GM13977 (cell line): ENCODE measurements at regions not wholly inside any gene's neighbourhood (a gene's known extent, or its start where the extent isn't known, plus 50 kb on each side); places are given as distances from the start of the nearest gene placed in this dataset.

Source experiments
- DNase-seq: peaks from one replicate; pipeline ENCODE4 v3.0.0; 2012; ENCODE audit warnings: low spot score
- in situ Hi-C: fragments of 300-500 bp; cut with MboI; formaldehyde crosslinking; loops from one replicate; pipeline ENCODE4 v1.12.0; 2022; ENCODE audit warnings: low sequenced_read_pairs, low pct_unique_long_range_greater_than_20kb, mixed read lengths, inconsistent platforms; ENCODE audit not compliant: unreplicated experiment
- TF ChIP-seq, protein P1 (sequence below): IDR thresholded peaks from 2 replicates; pipeline ENCODE4 v1.5.1; 2012; ENCODE audit warnings: mild to moderate bottlenecking, control low read depth; ENCODE audit not compliant: insufficient read depth; ENCODE audit errors: extremely low read depth, missing control alignments

DNA sequence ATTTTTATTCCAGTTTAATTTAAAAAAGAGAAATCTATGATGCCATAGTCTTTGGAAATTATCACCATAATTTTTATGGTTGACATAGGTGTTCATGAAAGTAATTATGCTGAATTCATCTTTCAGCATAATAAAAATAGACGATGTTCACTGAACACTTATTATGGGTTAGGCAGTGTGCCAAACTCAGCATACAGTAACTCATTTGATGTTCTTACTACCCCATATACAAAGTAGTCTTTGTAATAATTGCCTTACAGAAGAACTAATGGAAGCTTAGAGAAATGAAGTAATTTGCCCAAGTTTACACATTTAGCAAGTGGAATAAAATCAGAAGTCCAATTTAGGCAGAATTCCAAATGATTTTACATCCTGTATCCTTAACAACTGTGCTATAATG lies 852.2 kb upstream of the GOT2 start:
- no peak for DNase-seq
- TF ChIP-seq, protein P1, sequence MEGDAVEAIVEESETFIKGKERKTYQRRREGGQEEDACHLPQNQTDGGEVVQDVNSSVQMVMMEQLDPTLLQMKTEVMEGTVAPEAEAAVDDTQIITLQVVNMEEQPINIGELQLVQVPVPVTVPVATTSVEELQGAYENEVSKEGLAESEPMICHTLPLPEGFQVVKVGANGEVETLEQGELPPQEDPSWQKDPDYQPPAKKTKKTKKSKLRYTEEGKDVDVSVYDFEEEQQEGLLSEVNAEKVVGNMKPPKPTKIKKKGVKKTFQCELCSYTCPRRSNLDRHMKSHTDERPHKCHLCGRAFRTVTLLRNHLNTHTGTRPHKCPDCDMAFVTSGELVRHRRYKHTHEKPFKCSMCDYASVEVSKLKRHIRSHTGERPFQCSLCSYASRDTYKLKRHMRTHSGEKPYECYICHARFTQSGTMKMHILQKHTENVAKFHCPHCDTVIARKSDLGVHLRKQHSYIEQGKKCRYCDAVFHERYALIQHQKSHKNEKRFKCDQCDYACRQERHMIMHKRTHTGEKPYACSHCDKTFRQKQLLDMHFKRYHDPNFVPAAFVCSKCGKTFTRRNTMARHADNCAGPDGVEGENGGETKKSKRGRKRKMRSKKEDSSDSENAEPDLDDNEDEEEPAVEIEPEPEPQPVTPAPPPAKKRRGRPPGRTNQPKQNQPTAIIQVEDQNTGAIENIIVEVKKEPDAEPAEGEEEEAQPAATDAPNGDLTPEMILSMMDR: no peak
- in situ Hi-C loops: no loop called here

DNA sequence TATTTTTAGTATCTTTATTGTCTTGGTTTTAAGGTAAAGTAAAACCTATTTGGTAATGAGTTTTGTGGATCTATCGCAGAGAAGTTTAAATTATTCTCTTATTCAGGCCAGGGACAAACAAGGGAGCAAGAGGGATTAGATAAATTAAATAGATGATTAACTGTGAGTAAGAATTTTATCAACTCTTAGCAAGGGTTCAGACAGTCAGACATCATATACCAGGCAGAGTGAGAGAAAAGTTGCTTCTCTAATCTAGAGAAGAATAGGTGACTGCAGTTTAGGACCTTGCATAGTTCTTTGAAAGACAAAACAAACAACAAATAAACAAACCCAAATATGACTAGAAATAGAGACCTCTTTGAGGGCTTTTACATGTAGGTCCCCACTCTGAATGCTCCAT lies 840.2 kb upstream of the GOT2 start:
- TF ChIP-seq, protein P1: no peak
- no peak for DNase-seq
- in situ Hi-C loops: no loop called here

DNA sequence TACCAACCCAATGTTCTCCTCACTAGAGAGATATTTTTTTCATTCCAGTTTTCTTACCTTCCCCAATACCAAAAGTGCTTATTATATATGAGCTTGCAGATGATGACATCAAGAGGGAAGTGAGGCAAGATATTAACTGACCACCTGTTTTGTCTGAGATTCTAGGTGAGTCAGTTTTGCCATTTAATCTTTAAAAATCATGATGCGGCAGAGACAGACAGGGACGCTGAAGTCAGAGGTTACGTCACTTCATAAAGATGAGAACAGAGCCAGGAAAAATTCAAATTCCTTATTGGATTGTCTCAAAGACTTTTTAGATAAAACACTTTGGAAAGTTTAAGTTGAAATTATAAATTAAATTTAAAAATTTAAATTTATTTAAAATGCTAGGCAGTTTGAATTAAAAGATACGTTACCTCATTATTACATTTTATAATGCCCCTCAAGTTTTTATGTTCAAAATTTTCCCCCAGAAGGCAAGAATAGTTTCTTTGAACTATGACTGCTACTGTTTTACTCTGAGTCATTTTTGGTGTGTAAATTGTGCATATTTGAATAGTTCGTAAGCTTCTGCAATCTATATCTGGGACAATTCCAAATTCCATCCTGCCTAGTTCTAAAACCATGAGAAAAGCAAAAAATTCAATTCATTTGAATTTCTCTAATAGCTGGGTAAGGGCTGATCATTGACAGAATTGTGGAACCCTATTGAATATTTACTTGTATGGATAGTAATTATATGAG lies 839.6 kb upstream of the GOT2 start:
- in situ Hi-C loops: no loop called here
- TF ChIP-seq, protein P1: no peak
- no peak for DNase-seq

DNA sequence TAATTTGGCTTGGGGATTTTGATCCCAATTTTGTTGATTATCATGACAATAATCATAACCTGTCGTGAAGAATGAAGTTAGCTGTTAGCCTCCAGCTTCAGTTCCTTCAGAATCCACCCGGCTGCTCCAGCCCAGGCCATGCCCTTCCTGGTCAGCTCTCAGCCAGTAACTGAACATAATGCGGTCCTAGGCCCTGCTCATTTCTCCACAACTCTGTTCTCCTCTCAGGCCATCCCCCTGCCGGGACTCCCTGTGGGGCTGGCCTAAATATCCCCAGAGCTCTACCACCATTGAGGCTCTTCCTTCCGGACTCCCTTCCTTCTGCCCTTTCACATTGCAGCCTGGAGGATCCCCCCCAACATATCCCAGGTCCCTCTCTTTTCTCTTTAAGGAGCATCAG lies 833.4 kb upstream of the GOT2 start:
- TF ChIP-seq, protein P1: no peak
- in situ Hi-C loops: no loop called here
- DNase-seq: no peak

DNA sequence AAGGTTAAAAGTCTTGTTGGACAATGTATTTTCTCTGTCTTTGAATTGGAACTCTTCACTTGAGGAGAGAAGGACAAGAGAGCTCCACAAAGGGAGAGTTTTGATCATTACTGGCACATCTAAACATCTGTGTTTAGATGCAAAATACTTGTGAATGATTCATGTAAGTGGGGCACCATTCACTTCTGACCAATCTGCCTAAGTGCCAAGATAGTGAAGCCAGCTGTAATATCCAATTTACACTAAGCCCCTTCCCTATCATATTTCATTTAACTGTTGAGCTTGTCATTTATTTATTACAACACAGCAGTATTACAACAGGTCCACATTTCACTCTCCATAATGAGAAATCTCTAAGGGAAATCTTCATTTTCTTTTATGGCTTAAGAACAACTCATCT lies 832.3 kb upstream of the GOT2 start:
- in situ Hi-C loops: no loop called here
- no peak for DNase-seq
- TF ChIP-seq, protein P1: no peak

DNA sequence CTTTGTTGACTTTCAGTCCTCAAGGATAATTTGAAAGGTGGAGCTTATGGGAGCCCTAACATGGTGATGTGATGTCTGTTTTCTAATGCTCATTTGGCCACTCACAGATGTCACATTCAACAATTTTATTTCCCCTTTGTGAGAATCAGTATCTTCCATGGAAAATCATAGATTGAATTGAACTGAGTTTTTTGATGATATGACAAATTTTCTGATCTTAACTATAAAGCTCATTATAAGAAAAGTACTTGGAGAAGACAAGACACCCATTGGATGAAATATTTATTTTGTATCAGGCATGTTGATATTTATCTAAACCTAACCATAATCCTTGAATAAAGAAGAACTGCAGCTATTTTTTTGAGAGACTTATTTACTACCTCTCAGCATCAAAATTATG lies 824.6 kb upstream of the GOT2 start:
- in situ Hi-C loops: no loop called here
- no peak for DNase-seq
- TF ChIP-seq, protein P1: no peak
